ENCODE measurements at regions not wholly inside any gene's neighbourhood (a gene's known extent, or its start where the extent isn't known, plus 50 kb on each side); places are given as distances from the start of the nearest gene placed in this dataset.
"Not testable (repeated sequence)": the region's sequence is repeated elsewhere in the genome, so short reads cannot be mapped to it uniquely, and the experiment has no call there.

GRCh38 chr17:47063475-47063874, 84.4 kb upstream of the RPRML start:
- ATAC-seq (ENCODE audit: insufficient read depth, low FRiP score) (no peak), DNase-seq (no peak)
- Histone ChIP-seq H3K27me3 (ENCODE audit: control insufficient read depth in 3 of 3, insufficient read depth in 3 of 3, low read length in 2 of 3) (no peaks in the 10 kb centered on the region), H3K27ac (ENCODE audit: low read depth in 1 of 2, low read length in 1 of 2) (no peak overlapping the region), H3K9ac (ENCODE audit: insufficient read depth in 1 of 2, low read length in 2 of 2) (no peak overlapping the region), H3K4me3 (no peak overlapping the region), H3K4me1 (ENCODE audit: control insufficient read depth in 5 of 5, insufficient read depth in 5 of 5, low read length in 5 of 5) (peaks cover 0 to 8% (median 0%) of the 10 kb centered on the region in 5 donors), H3K9me3 (ENCODE audit: control insufficient read depth in 4 of 4, insufficient read depth in 3 of 4, low read length in 3 of 4) (no peaks in the 10 kb centered on the region), H3K36me3 (ENCODE audit: control insufficient read depth in 4 of 4, insufficient read depth in 4 of 4, low read length in 4 of 4) (peaks cover 0 to 4% (median 2%) of the 10 kb centered on the region in 4 donors)
- 97% methylated on average over 11 of the region's 11 CpGs for WGBS, 2 donors
- TF ChIP-seq, protein P1, sequence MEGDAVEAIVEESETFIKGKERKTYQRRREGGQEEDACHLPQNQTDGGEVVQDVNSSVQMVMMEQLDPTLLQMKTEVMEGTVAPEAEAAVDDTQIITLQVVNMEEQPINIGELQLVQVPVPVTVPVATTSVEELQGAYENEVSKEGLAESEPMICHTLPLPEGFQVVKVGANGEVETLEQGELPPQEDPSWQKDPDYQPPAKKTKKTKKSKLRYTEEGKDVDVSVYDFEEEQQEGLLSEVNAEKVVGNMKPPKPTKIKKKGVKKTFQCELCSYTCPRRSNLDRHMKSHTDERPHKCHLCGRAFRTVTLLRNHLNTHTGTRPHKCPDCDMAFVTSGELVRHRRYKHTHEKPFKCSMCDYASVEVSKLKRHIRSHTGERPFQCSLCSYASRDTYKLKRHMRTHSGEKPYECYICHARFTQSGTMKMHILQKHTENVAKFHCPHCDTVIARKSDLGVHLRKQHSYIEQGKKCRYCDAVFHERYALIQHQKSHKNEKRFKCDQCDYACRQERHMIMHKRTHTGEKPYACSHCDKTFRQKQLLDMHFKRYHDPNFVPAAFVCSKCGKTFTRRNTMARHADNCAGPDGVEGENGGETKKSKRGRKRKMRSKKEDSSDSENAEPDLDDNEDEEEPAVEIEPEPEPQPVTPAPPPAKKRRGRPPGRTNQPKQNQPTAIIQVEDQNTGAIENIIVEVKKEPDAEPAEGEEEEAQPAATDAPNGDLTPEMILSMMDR (IDR thresholded peaks at IDR 0.05; ENCODE audit: control extremely low read depth, extremely low read depth), result no peak

GRCh38 chr17:47062851-47063250, 83.8 kb upstream of the RPRML start:
- H3K27ac ChIP-seq (ENCODE audit: low read depth in 1 of 2, low read length in 1 of 2); H3K27me3 ChIP-seq (ENCODE audit: control insufficient read depth in 3 of 3, insufficient read depth in 3 of 3, low read length in 2 of 3); H3K4me1 ChIP-seq (ENCODE audit: control insufficient read depth in 5 of 5, insufficient read depth in 5 of 5, low read length in 5 of 5); H3K9me3 ChIP-seq (ENCODE audit: control insufficient read depth in 4 of 4, insufficient read depth in 3 of 4, low read length in 3 of 4); H3K4me3 ChIP-seq; H3K9ac ChIP-seq (ENCODE audit: insufficient read depth in 1 of 2, low read length in 2 of 2); ATAC-seq (ENCODE audit: insufficient read depth, low FRiP score); H3K36me3 ChIP-seq (ENCODE audit: control insufficient read depth in 4 of 4, insufficient read depth in 4 of 4, low read length in 4 of 4); DNase-seq: not testable (repeated sequence)
- 95 to 97% methylated on average over 5 of the region's 5 CpGs for WGBS, 2 donors

GRCh38 chr17:47060005-47060404, 81.0 kb upstream of the RPRML start:
- not testable (repeated sequence) for H3K27me3 ChIP-seq (ENCODE audit: control insufficient read depth in 3 of 3, insufficient read depth in 3 of 3, low read length in 2 of 3); H3K4me3 ChIP-seq; H3K4me1 ChIP-seq (ENCODE audit: control insufficient read depth in 5 of 5, insufficient read depth in 5 of 5, low read length in 5 of 5); H3K9me3 ChIP-seq (ENCODE audit: control insufficient read depth in 4 of 4, insufficient read depth in 3 of 4, low read length in 3 of 4); H3K9ac ChIP-seq (ENCODE audit: insufficient read depth in 1 of 2, low read length in 2 of 2); DNase-seq; H3K36me3 ChIP-seq (ENCODE audit: control insufficient read depth in 4 of 4, insufficient read depth in 4 of 4, low read length in 4 of 4); ATAC-seq (ENCODE audit: insufficient read depth, low FRiP score); H3K27ac ChIP-seq (ENCODE audit: low read depth in 1 of 2, low read length in 1 of 2)
- 88 to 89% methylated on average over 10 of the region's 10 CpGs for WGBS, 2 donors

GRCh38 chr17:47057830-47058229, 78.8 kb upstream of the RPRML start:
- Histone ChIP-seq H3K36me3 (ENCODE audit: control insufficient read depth in 4 of 4, insufficient read depth in 4 of 4, low read length in 4 of 4) (peaks cover 0 to 9% (median 3%) of the 10 kb centered on the region in 4 donors), H3K27ac (ENCODE audit: low read depth in 1 of 2, low read length in 1 of 2) (no peak overlapping the region), H3K27me3 (ENCODE audit: control insufficient read depth in 3 of 3, insufficient read depth in 3 of 3, low read length in 2 of 3) (no peaks in the 10 kb centered on the region), H3K4me3 (no peak overlapping the region), H3K9ac (ENCODE audit: insufficient read depth in 1 of 2, low read length in 2 of 2) (no peak overlapping the region), H3K4me1 (ENCODE audit: control insufficient read depth in 5 of 5, insufficient read depth in 5 of 5, low read length in 5 of 5) (peaks cover 0 to 1% (median 0%) of the 10 kb centered on the region in 5 donors), H3K9me3 (ENCODE audit: control insufficient read depth in 4 of 4, insufficient read depth in 3 of 4, low read length in 3 of 4) (no peaks in the 10 kb centered on the region)
- DNase-seq, result no peak
- TF ChIP-seq, protein P1 (IDR thresholded peaks at IDR 0.05; ENCODE audit: control extremely low read depth, extremely low read depth), result no peak
- no peak for ATAC-seq (ENCODE audit: insufficient read depth, low FRiP score)
- 86 to 96% methylated on average over 5 of the region's 5 CpGs for WGBS, 2 donors

- H3K9me3 ChIP-seq (ENCODE audit: control insufficient read depth in 4 of 4, insufficient read depth in 3 of 4, low read length in 3 of 4); H3K27me3 ChIP-seq (ENCODE audit: control insufficient read depth in 3 of 3, insufficient read depth in 3 of 3, low read length in 2 of 3); H3K27ac ChIP-seq (ENCODE audit: low read depth in 1 of 2, low read length in 1 of 2); DNase-seq; H3K36me3 ChIP-seq (ENCODE audit: control insufficient read depth in 4 of 4, insufficient read depth in 4 of 4, low read length in 4 of 4); H3K4me1 ChIP-seq (ENCODE audit: control insufficient read depth in 5 of 5, insufficient read depth in 5 of 5, low read length in 5 of 5); H3K9ac ChIP-seq (ENCODE audit: insufficient read depth in 1 of 2, low read length in 2 of 2); H3K4me3 ChIP-seq; ATAC-seq (ENCODE audit: insufficient read depth, low FRiP score): not testable (repeated sequence)
- 98 to 99% methylated on average over 21 to 31 of the region's 31 CpGs for WGBS, 2 donors
Measured at GRCh38 chr17:47057279-47057678, 78.2 kb upstream of the RPRML start.

- H3K27me3 ChIP-seq (ENCODE audit: control insufficient read depth in 3 of 3, insufficient read depth in 3 of 3, low read length in 2 of 3); DNase-seq; H3K27ac ChIP-seq (ENCODE audit: low read depth in 1 of 2, low read length in 1 of 2); H3K9me3 ChIP-seq (ENCODE audit: control insufficient read depth in 4 of 4, insufficient read depth in 3 of 4, low read length in 3 of 4); H3K4me1 ChIP-seq (ENCODE audit: control insufficient read depth in 5 of 5, insufficient read depth in 5 of 5, low read length in 5 of 5); H3K9ac ChIP-seq (ENCODE audit: insufficient read depth in 1 of 2, low read length in 2 of 2); H3K4me3 ChIP-seq; ATAC-seq (ENCODE audit: insufficient read depth, low FRiP score): not testable (repeated sequence)
- peaks cover 0 to 10% (median 3%) of the 10 kb centered on the region in 4 donors for H3K36me3 ChIP-seq (ENCODE audit: control insufficient read depth in 4 of 4, insufficient read depth in 4 of 4, low read length in 4 of 4)
- 95 to 98% methylated on average over 7 of the region's 9 CpGs for WGBS, 2 donors
Measured at GRCh38 chr17:47056687-47057086, 77.6 kb upstream of the RPRML start.

Measured in lung (tissue), 11 donors.